Bronchial epithelial cell (primary cell): ENCODE measurements at regions not wholly inside any gene's neighbourhood (a gene's known extent, or its start where the extent isn't known, plus 50 kb on each side); places are given as distances from the start of the nearest gene placed in this dataset.

Experiments used
- DNase-seq: peaks from one replicate; pipeline ENCODE4 v3.0.0-alpha.2; 2010; ENCODE audit warnings: low read depth
- FAIRE-seq: peaks from 2 replicates; lab custom pipeline; 2011; peaks lifted over from hg19 to GRCh38; lab: Jason Lieb, UNC
- H3K27me3 ChIP-seq: 2 replicates; pipeline ENCODE4 v1.5.1; 2011; ENCODE audit warnings: low read length; ENCODE audit not compliant: control insufficient read depth, insufficient read depth
- H3K36me3 ChIP-seq: 2 replicates; pipeline ENCODE4 v1.5.1; 2011; ENCODE audit warnings: low read length; ENCODE audit not compliant: control insufficient read depth, insufficient read depth
- H3K4me3 ChIP-seq: 2 replicates; pipeline ENCODE4 v1.5.1; 2011; ENCODE audit warnings: mild to moderate bottlenecking, low read depth, low read length, control low read depth
- TF ChIP-seq, protein P1 (sequence below): IDR thresholded peaks from 2 replicates; pipeline ENCODE4 v1.5.1; 2011; ENCODE audit warnings: mild to moderate bottlenecking, moderate library complexity, low read length, control low read depth, inconsistent platforms; ENCODE audit not compliant: insufficient read depth, severe bottlenecking

DNA sequence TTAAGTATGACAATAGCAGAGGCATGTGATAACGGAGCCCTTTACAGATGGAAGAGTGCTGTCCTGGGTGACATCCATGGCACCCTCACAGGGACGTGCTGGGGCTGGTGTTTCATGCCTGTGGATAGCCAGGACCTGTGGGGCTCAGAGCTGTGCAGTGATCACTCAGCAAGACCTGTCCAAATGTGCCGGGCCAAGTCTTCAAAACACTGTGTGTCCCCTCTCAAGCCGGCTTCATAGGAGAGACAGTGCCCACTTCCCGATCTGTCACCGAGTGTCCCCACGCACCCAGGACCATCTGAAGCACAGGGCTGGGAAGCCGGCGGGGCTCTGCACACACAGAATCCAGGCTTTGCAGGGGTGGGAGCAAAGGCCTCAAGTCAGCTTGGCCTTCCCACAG is 217.2 kb upstream of the IGF1R start:
- DNase-seq, result no peak
- FAIRE-seq, result no peak
- H3K36me3 ChIP-seq, result no peaks in the 10 kb centered on the region
- TF ChIP-seq, protein P1, sequence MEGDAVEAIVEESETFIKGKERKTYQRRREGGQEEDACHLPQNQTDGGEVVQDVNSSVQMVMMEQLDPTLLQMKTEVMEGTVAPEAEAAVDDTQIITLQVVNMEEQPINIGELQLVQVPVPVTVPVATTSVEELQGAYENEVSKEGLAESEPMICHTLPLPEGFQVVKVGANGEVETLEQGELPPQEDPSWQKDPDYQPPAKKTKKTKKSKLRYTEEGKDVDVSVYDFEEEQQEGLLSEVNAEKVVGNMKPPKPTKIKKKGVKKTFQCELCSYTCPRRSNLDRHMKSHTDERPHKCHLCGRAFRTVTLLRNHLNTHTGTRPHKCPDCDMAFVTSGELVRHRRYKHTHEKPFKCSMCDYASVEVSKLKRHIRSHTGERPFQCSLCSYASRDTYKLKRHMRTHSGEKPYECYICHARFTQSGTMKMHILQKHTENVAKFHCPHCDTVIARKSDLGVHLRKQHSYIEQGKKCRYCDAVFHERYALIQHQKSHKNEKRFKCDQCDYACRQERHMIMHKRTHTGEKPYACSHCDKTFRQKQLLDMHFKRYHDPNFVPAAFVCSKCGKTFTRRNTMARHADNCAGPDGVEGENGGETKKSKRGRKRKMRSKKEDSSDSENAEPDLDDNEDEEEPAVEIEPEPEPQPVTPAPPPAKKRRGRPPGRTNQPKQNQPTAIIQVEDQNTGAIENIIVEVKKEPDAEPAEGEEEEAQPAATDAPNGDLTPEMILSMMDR, result no peak
- no peaks in the 10 kb centered on the region for H3K27me3 ChIP-seq
- no peak overlapping the region for H3K4me3 ChIP-seq

GRCh38 chr15:98433346-98433745 is 215.0 kb upstream of the IGF1R start:
- H3K27me3 ChIP-seq, result no peaks in the 10 kb centered on the region
- TF ChIP-seq, protein P1, result no peak
- DNase-seq (no peak), FAIRE-seq (no peak)
- no peak overlapping the region for H3K4me3 ChIP-seq
- H3K36me3 ChIP-seq, result no peaks in the 10 kb centered on the region

GRCh38 chr15:98433856-98434255 is 214.5 kb upstream of the IGF1R start:
- no peak overlapping the region for H3K4me3 ChIP-seq
- FAIRE-seq, result no peak
- H3K27me3 ChIP-seq, result no peaks in the 10 kb centered on the region
- DNase-seq, result no peak
- no peaks in the 10 kb centered on the region for H3K36me3 ChIP-seq
- TF ChIP-seq, protein P1, result no peak

DNA sequence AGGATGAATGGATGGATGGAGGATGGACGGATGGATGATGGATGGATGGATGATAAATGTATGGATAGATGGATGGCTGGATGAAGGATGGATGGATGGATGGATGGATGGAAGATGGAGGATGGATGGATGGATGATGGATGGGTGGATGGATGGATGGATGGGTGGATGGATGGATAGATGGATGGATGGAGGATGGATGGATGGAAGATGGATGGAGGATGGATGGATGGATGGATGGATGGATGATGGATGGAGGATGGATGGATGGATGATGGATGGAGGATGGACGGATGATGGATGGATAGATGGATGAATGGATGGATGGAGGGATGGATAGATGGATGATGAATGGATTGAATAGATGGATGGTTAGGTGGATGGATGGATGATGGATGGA is 210.6 kb upstream of the IGF1R start:
- H3K4me3 ChIP-seq, result no peak overlapping the region
- no peaks in the 10 kb centered on the region for H3K27me3 ChIP-seq
- DNase-seq (no peak), FAIRE-seq (no peak)
- H3K36me3 ChIP-seq, result no peaks in the 10 kb centered on the region
- TF ChIP-seq, protein P1, result no peak

- DNase-seq (no peak), FAIRE-seq (no peak)
Measured at GRCh38 chr15:98438326-98438725, 210.0 kb upstream of the IGF1R start.

GRCh38 chr15:98438907-98439306 is 209.4 kb upstream of the IGF1R start:
- TF ChIP-seq, protein P1, result no peak
- no peak for FAIRE-seq
- DNase-seq, result no peak
- no peaks in the 10 kb centered on the region for H3K27me3 ChIP-seq
- H3K36me3 ChIP-seq, result no peaks in the 10 kb centered on the region
- H3K4me3 ChIP-seq, result no peak overlapping the region

More at GRCh38 chr15:98438326-98438725, 210.0 kb upstream of the IGF1R start:
- Histone ChIP-seq H3K4me3 (no peak overlapping the region), H3K27me3 (no peaks in the 10 kb centered on the region), H3K36me3 (no peaks in the 10 kb centered on the region)
- TF ChIP-seq, protein P1, result no peak
